Keratinocyte (primary cell): ENCODE measurements at regions not wholly inside any gene's neighbourhood (a gene's known extent, or its start where the extent isn't known, plus 50 kb on each side); places are given as distances from the start of the nearest gene placed in this dataset.

Source experiments
- CTCF ChIP-seq, 3 experiments: IDR thresholded peaks in 1 of 3; conservative IDR thresholded peaks in 1 of 3; optimal IDR thresholded peaks in 1 of 3; 2 replicates in 2 of 3; 3 replicates in 1 of 3; pipeline versions ENCODE3 to v1.5.1; 2011; ENCODE audit warnings: low read length in 3 of 3, mild to moderate bottlenecking in 3 of 3, moderate library complexity in 2 of 3, control low read depth in 1 of 3, inconsistent platforms in 1 of 3; ENCODE audit not compliant: insufficient read depth in 2 of 3; ENCODE audit errors: extremely low read depth in 1 of 3
- EZH2 ChIP-seq: IDR thresholded peaks from one replicate; pipeline ENCODE4 v1.6.1; 2012; ENCODE audit warnings: inconsistent platforms, mild to moderate bottlenecking, low read length, moderate library complexity

DNA sequence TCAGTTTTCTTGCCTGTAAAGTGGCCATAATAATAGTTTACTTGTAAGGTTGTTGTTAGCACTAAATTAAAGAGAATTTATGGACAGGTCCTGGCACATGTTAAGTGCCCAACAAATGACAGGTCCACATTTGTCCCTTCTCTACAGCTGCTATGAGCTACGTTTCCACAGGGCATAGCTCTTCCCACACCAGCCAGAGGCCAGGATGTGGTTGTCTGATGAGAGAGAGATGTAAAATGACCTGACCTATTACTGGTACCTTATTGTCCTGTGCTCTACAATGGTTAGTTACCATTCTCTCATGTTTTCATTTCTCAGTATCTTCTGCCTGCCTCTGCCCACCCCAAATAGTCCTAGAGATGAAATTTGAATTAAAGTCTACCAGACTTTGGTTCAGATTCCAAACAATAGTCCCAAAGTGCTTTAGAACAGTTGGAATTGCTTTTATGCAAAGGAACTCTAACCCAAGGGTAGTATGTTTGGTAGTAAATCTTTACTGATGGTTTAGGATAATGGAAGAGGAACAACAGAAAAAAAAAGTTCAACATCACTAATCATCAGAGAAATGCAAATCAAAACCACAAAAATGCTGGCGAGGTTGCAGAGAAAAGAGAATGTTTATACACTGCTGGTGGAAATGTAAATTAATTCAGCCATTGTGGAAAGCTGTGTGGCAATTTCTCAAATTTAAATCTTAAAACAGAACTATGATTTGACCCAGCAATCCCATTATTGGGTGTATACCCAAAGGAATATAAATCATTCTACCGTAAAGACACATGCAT lies 57.1 kb upstream of the ANKFN1 start:
- TF ChIP-seq CTCF (optimal IDR thresholded peaks at IDR 0.05 in 1 of 3, IDR thresholded peaks at IDR 0.05 in 1 of 3, conservative IDR thresholded peaks at IDR 0.05 in 1 of 3; ENCODE audit: extremely low read depth in 1 of 3, insufficient read depth in 2 of 3, low read length in 3 of 3), result no peak
- TF ChIP-seq EZH2, result no peak
